ENCODE measurements at regions not wholly inside any gene's neighbourhood (a gene's known extent, or its start where the extent isn't known, plus 50 kb on each side); places are given as distances from the start of the nearest gene placed in this dataset.

DNA sequence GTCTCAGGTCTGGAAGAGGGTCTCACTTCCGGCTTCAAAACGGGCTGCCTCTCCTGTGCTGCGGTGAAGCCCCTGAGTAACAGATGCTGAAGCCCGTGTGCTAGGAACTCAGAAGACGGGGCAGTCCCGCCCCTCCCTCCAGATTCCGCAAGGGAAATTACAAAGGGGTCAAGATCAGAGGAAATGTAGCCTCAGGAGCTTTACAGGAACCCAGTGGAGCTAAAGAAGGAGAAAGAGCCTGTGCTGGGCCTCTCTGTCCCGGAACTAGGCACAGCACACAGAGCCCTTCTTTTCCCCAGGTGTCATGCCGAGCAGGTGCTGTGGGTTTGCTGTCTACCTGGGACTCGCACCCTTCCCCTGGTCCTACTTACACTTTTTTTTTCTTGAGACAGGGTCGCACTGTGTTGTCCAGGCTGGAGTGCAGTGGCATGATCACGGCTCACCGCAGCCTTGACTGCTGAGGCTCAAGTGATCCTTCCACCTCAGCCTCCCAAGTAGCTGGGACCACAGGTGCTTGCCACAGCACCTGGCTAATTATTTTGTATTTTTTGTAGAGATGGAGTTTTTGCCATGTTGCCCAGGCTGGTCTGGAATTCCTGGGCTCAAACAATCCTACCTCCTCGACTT is 72.7 kb upstream of the MAP4K4 start:
- no peak for ATAC-seq
- TF ChIP-seq CSDC2 (CRISPR knock-in tag; IDR thresholded peaks at IDR 0.05) (no peak), SNAI2 (CRISPR knock-in tag; IDR thresholded peaks at IDR 0.05) (no peak), ZC3H10 (CRISPR knock-in tag; IDR thresholded peaks at IDR 0.05) (no peak), ZNF70 (CRISPR knock-in tag; IDR thresholded peaks at IDR 0.05) (no peak), BACH2 (CRISPR knock-in tag; IDR thresholded peaks at IDR 0.05; ENCODE audit: borderline replicate concordance) (no peak), TCF4 (CRISPR knock-in tag; IDR thresholded peaks at IDR 0.05; ENCODE audit: borderline replicate concordance) (no peak)

DNA sequence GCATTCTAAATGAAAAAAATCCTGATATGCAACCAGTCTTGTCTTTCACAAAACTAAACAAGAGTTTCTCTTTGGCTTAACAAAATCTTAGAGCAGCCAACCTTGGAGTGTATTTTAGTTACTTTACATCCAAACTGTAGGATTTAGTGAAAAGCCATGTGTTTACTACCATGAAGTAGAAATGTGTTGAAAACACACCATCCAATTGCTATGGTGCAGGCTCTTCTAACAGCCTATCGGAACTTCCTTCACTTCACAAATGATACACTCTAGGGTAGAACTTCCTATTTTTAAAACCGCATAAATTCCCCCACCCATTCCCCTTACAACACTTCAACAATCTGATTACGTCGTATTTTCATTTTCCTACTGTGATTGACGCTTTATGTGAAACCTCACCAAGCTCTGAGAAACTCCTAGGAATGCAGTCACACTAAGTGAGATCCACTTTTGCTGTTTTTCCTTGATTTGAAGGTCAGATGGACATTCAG is 74.4 kb upstream of the MAP4K4 start:
- TF ChIP-seq, protein P1, sequence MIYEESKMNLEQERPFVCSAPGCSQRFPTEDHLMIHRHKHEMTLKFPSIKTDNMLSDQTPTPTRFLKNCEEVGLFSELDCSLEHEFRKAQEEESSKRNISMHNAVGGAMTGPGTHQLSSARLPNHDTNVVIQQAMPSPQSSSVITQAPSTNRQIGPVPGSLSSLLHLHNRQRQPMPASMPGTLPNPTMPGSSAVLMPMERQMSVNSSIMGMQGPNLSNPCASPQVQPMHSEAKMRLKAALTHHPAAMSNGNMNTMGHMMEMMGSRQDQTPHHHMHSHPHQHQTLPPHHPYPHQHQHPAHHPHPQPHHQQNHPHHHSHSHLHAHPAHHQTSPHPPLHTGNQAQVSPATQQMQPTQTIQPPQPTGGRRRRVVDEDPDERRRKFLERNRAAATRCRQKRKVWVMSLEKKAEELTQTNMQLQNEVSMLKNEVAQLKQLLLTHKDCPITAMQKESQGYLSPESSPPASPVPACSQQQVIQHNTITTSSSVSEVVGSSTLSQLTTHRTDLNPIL (CRISPR knock-in tag; IDR thresholded peaks at IDR 0.05; ENCODE audit: low read depth), result no peak
- no peak for TF ChIP-seq TCF4 (CRISPR knock-in tag; IDR thresholded peaks at IDR 0.05; ENCODE audit: borderline replicate concordance)
- TF ChIP-seq, protein P2, sequence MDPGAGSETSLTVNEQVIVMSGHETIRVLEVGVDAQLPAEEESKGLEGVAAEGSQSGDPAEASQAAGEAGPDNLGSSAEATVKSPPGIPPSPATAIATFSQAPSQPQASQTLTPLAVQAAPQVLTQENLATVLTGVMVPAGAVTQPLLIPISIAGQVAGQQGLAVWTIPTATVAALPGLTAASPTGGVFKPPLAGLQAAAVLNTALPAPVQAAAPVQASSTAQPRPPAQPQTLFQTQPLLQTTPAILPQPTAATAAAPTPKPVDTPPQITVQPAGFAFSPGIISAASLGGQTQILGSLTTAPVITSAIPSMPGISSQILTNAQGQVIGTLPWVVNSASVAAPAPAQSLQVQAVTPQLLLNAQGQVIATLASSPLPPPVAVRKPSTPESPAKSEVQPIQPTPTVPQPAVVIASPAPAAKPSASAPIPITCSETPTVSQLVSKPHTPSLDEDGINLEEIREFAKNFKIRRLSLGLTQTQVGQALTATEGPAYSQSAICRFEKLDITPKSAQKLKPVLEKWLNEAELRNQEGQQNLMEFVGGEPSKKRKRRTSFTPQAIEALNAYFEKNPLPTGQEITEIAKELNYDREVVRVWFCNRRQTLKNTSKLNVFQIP (CRISPR knock-in tag; IDR thresholded peaks at IDR 0.05; ENCODE audit: borderline replicate concordance, low read depth), result no peak
- no peak for TF ChIP-seq SNAI2 (CRISPR knock-in tag; IDR thresholded peaks at IDR 0.05)
- TF ChIP-seq ZNF565 (CRISPR knock-in tag; conservative IDR thresholded peaks at IDR 0.05; ENCODE audit: low read depth), result no peak
- TF ChIP-seq PPARA (CRISPR knock-in tag; IDR thresholded peaks at IDR 0.05; ENCODE audit: borderline replicate concordance), result no peak
- TF ChIP-seq, protein P3, sequence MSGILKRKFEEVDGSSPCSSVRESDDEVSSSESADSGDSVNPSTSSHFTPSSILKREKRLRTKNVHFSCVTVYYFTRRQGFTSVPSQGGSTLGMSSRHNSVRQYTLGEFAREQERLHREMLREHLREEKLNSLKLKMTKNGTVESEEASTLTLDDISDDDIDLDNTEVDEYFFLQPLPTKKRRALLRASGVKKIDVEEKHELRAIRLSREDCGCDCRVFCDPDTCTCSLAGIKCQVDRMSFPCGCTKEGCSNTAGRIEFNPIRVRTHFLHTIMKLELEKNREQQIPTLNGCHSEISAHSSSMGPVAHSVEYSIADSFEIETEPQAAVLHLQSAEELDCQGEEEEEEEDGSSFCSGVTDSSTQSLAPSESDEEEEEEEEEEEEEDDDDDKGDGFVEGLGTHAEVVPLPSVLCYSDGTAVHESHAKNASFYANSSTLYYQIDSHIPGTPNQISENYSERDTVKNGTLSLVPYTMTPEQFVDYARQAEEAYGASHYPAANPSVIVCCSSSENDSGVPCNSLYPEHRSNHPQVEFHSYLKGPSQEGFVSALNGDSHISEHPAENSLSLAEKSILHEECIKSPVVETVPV (CRISPR knock-in tag; IDR thresholded peaks at IDR 0.05), result no peak
- TF ChIP-seq ESRRG (CRISPR knock-in tag; IDR thresholded peaks at IDR 0.05), result no peak
- no peak for TF ChIP-seq ISL1 (CRISPR knock-in tag; IDR thresholded peaks at IDR 0.05)
- TF ChIP-seq ZNF70 (CRISPR knock-in tag; IDR thresholded peaks at IDR 0.05), result no peak
- TF ChIP-seq TOX (CRISPR knock-in tag; IDR thresholded peaks at IDR 0.05; ENCODE audit: borderline replicate concordance), result no peak
- no peak for TF ChIP-seq BACH2 (CRISPR knock-in tag; IDR thresholded peaks at IDR 0.05; ENCODE audit: borderline replicate concordance)
- TF ChIP-seq ZC3H10 (CRISPR knock-in tag; IDR thresholded peaks at IDR 0.05), result no peak
- TF ChIP-seq RARB (CRISPR knock-in tag; IDR thresholded peaks at IDR 0.05), result no peak
- no peak for TF ChIP-seq OSR1 (CRISPR knock-in tag; IDR thresholded peaks at IDR 0.05)
- TF ChIP-seq ZNF8 (CRISPR knock-in tag; IDR thresholded peaks at IDR 0.05), result no peak
- TF ChIP-seq, protein P4, sequence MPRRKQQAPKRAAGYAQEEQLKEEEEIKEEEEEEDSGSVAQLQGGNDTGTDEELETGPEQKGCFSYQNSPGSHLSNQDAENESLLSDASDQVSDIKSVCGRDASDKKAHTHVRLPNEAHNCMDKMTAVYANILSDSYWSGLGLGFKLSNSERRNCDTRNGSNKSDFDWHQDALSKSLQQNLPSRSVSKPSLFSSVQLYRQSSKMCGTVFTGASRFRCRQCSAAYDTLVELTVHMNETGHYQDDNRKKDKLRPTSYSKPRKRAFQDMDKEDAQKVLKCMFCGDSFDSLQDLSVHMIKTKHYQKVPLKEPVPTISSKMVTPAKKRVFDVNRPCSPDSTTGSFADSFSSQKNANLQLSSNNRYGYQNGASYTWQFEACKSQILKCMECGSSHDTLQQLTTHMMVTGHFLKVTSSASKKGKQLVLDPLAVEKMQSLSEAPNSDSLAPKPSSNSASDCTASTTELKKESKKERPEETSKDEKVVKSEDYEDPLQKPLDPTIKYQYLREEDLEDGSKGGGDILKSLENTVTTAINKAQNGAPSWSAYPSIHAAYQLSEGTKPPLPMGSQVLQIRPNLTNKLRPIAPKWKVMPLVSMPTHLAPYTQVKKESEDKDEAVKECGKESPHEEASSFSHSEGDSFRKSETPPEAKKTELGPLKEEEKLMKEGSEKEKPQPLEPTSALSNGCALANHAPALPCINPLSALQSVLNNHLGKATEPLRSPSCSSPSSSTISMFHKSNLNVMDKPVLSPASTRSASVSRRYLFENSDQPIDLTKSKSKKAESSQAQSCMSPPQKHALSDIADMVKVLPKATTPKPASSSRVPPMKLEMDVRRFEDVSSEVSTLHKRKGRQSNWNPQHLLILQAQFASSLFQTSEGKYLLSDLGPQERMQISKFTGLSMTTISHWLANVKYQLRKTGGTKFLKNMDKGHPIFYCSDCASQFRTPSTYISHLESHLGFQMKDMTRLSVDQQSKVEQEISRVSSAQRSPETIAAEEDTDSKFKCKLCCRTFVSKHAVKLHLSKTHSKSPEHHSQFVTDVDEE (CRISPR knock-in tag; IDR thresholded peaks at IDR 0.05), result no peak
- no peak for TF ChIP-seq ZFP30 (CRISPR knock-in tag; IDR thresholded peaks at IDR 0.05)
- TF ChIP-seq, protein P5, sequence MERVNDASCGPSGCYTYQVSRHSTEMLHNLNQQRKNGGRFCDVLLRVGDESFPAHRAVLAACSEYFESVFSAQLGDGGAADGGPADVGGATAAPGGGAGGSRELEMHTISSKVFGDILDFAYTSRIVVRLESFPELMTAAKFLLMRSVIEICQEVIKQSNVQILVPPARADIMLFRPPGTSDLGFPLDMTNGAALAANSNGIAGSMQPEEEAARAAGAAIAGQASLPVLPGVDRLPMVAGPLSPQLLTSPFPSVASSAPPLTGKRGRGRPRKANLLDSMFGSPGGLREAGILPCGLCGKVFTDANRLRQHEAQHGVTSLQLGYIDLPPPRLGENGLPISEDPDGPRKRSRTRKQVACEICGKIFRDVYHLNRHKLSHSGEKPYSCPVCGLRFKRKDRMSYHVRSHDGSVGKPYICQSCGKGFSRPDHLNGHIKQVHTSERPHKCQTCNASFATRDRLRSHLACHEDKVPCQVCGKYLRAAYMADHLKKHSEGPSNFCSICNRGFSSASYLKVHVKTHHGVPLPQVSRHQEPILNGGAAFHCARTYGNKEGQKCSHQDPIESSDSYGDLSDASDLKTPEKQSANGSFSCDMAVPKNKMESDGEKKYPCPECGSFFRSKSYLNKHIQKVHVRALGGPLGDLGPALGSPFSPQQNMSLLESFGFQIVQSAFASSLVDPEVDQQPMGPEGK (CRISPR knock-in tag; IDR thresholded peaks at IDR 0.05; ENCODE audit: borderline replicate concordance), result no peak
- ATAC-seq, result no peak
